C4-2B (cell line): ENCODE measurements at regions not wholly inside any gene's neighbourhood (a gene's known extent, or its start where the extent isn't known, plus 50 kb on each side); places are given as distances from the start of the nearest gene placed in this dataset.

ENCODE experiments used
- H3K27ac ChIP-seq: fragments of 450-650 bp; 2 replicates; pipeline ENCODE4 v1.5.1; 2017
- CTCF ChIP-seq: fragments of 450-650 bp; conservative IDR thresholded peaks from 2 replicates; pipeline ENCODE4 v1.5.1; 2017; ENCODE audit warnings: mild to moderate bottlenecking
- ZFX ChIP-seq: fragments of 450-650 bp; IDR thresholded peaks from 2 replicates; pipeline ENCODE4 v1.6.1; 2017

- no peak for TF ChIP-seq CTCF
- no peak overlapping the region for H3K27ac ChIP-seq
Observed at GRCh38 chr15:97141871-97142270, 811.4 kb downstream of the NR2F2 start.

- H3K27ac ChIP-seq, result no peak overlapping the region
- TF ChIP-seq CTCF (no peak), ZFX (no peak)
Observed at GRCh38 chr15:97143592-97144376, 813.3 kb downstream of the NR2F2 start.

DNA sequence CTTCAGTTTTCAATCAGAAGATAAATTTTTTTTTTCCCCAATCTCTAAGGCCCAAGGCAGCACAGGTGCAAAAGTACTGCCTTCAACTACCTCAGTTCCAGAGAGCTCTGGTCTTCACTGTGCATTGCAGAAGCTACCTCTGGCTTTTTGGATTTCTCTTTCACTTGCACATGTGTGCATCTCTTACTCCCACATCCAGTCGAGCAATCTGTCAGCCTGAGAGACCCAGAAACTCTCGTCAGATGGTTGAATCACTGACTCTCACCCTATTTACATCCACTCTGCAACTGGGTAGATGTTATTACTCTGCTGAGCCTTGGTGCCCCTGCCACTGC, 813.8 kb downstream of the NR2F2 start:
- H3K27ac ChIP-seq, result no peak overlapping the region
- TF ChIP-seq CTCF (no peak), ZFX (no peak)

- H3K27ac ChIP-seq, result no peak overlapping the region
- no peak for TF ChIP-seq ZFX
- TF ChIP-seq CTCF, result no peak
Observed at GRCh38 chr15:97146929-97147870, 813.3 kb upstream of the ARRDC4 start.

DNA sequence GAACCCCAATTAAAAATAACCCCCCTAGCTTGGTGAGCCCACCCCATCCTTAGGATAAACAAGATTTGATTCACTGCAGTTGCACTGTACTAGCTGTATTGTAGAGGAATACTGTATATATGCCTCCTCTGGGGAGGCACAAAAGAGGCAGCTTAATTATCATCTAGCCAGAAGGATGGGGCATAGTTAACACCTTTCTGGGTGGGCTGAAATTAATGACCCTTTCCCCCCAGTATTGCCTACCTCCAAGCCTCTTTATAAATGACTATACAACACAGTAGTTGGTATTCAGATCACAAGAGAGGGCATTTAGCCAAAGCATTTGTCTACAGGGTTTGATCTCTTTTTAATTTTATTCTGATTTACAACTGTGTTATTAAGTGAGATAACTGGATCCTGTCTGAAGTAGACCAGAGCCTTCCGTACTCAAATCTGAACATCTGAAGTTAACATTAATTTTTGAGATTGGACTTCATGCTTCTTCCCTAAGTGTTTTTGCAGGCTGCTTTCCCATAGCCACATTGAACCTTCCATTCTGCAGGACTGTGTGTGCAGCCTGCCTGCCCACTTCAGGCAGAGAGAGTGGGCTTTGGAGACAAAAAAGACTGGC, 807.0 kb upstream of the ARRDC4 start:
- H3K27ac ChIP-seq, result no peak overlapping the region
- TF ChIP-seq ZFX (no peak), CTCF (no peak)

DNA sequence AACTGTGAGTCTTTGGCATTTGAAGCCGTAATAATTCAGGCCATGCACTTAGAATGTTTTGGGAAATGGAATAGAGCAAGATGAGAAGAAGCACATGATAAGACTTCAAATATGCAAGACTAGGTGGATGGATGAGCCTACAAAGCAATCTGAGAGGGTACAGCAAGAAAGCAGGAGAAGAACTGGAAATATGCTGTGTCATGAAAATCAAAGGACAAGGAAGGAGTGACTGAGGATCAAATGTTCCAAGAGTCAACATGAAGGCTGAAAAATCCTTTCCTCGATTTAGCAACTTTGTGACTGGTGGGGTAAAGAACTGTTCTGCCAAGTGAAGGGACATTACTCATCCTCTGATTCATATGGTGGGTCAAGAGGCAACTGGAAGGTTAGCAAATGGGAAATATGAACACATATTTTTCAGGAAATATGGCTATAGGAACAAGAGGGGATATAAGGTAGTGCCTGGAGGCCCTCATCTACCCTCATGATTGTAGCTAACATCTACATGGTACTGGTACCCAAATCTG, 803.7 kb upstream of the ARRDC4 start:
- TF ChIP-seq CTCF (no peak), ZFX (no peak)
- no peak overlapping the region for H3K27ac ChIP-seq
